HEK293 (cell line): ENCODE measurements at regions not wholly inside any gene's neighbourhood (a gene's known extent, or its start where the extent isn't known, plus 50 kb on each side); places are given as distances from the start of the nearest gene placed in this dataset.

Experiments
- CTCF ChIP-seq: fragments of 450-650 bp; formaldehyde crosslinking; IDR thresholded peaks from 2 replicates; pipeline ENCODE4 v1.5.1; 2016; ENCODE audit warnings: missing biosample characterization, missing genetic modification characterization
- SETDB1 ChIP-seq: IDR thresholded peaks from one replicate; pipeline ENCODE4 v1.6.1; 2017; ENCODE audit warnings: mild to moderate bottlenecking, low read length, moderate library complexity, mixed read lengths; ENCODE audit not compliant: insufficient read length
- ZNF148 ChIP-seq: fragments of 450-650 bp; formaldehyde crosslinking; IDR thresholded peaks from 2 replicates; pipeline ENCODE4 v1.5.0; 2017; ENCODE audit warnings: missing biosample characterization, missing genetic modification characterization, borderline replicate concordance

DNA sequence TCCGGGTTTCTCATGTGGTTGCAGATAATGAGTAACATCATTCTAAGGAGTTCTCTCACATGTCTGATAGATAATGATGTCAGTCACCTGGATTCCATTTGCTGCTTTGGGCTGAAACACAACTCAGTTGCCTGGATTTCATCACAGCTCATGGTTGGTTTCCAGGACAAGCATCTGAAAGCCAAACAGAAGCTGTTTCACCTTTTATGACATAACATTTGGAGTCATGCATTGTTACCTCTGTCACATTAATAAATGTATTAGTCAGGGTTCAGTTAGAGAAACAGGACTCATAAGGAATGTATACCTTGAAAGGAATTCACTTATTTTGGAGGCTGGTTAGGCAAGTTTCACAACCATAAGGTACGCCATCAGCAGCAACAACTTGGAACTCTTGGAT is 251.9 kb upstream of the ATXN7L3B start:
- TF ChIP-seq ZNF148 (no peak), CTCF (tag by site-specific recombination) (no peak), SETDB1 (no peak)
